Activated naive CD8-positive, alpha-beta T cell treated with anti-CD3 and anti-CD28 coated beads, Interleukin-2, amount 50 U/mL, for 24 hours (primary cell): ENCODE measurements at regions not wholly inside any gene's neighbourhood (a gene's known extent, or its start where the extent isn't known, plus 50 kb on each side); places are given as distances from the start of the nearest gene placed in this dataset.
"Not testable (repeated sequence)": the region's sequence is repeated elsewhere in the genome, so short reads cannot be mapped to it uniquely, and the experiment has no call there.

Source experiments
- ATAC-seq: fragments of 150-1000 bp; cut with Tn5 transposase; one replicate; pipeline ENCODE4 v1.10.0; 2021
- DNase-seq: peaks from one replicate; pipeline ENCODE4 v3.0.0; 2021
- H3K27ac Mint-ChIP-seq: one replicate; pipeline ENCODE4 v1.8.0; 2021; ENCODE audit warnings: mild to moderate bottlenecking, mixed read lengths
- H3K27me3 Mint-ChIP-seq: one replicate; pipeline ENCODE4 v1.8.0; 2021; ENCODE audit warnings: mixed read lengths
- H3K36me3 Mint-ChIP-seq: one replicate; pipeline ENCODE4 v1.8.0; 2021; ENCODE audit warnings: low read depth, mixed read lengths
- H3K4me1 Mint-ChIP-seq: one replicate; pipeline ENCODE4 v1.8.0; 2021; ENCODE audit warnings: mixed read lengths
- H3K4me3 Mint-ChIP-seq: one replicate; pipeline ENCODE4 v1.8.0; 2021; ENCODE audit warnings: mild to moderate bottlenecking, moderate library complexity, mixed read lengths
- H3K9me3 Mint-ChIP-seq: one replicate; pipeline ENCODE4 v1.8.0; 2021; ENCODE audit warnings: mixed read lengths

- no peak for ATAC-seq
- Mint-ChIP-seq H3K36me3 (no peaks in the 10 kb centered on the region), H3K4me3 (no peak overlapping the region), H3K4me1 (no peaks in the 10 kb centered on the region), H3K27ac (no peak overlapping the region), H3K27me3 (peaks cover 2% of the 10 kb centered on the region), H3K9me3 (no peaks in the 10 kb centered on the region)
- no peak for DNase-seq
These were observed 200.3 kb downstream of the KTN1 start for GRCh38 chr14:55780156-55780946.

DNA sequence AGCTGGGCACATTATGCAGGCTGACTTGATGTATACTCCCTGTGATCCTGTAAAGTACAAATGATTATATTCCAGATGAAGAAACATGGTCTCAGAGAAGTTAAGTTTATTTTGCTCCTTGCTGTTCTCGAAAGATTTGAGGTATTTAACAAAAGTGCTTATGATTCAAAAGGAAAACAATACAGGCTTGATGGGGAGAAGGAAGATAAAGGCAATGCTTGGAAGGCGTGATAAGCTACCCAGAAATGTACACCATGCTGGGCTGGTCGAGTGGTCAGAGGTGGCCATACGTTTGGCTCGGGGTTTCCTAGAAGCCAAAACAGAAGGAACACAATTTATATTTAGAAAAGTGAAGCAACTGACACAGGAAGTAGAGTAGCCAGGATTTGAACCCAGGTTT, 201.0 kb downstream of the KTN1 start:
- Mint-ChIP-seq H3K27me3 (peaks cover 2% of the 10 kb centered on the region), H3K9me3 (no peaks in the 10 kb centered on the region), H3K4me3 (no peak overlapping the region), H3K4me1 (no peaks in the 10 kb centered on the region), H3K27ac (no peak overlapping the region), H3K36me3 (no peaks in the 10 kb centered on the region)
- ATAC-seq = no peak
- no peak for DNase-seq

DNA sequence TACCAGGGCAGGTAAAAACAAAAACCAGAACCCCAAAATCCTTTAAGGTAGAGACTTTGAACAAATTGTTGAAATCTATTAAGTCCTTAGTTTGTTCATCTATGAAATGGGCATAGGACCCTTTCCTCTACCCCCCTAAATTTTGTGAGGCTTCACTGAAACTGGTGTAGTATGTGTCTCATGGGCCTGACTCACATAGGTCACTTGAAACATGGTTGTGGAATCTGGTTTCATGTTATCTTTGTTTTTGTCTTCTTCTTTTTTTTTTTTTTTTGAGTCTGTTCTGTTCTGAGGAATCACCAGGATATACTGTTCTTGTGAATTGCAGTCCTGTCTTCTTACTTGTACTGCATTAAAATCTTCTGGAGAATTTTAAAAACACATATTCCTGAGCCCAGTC, 202.2 kb downstream of the KTN1 start:
- DNase-seq = no peak

DNA sequence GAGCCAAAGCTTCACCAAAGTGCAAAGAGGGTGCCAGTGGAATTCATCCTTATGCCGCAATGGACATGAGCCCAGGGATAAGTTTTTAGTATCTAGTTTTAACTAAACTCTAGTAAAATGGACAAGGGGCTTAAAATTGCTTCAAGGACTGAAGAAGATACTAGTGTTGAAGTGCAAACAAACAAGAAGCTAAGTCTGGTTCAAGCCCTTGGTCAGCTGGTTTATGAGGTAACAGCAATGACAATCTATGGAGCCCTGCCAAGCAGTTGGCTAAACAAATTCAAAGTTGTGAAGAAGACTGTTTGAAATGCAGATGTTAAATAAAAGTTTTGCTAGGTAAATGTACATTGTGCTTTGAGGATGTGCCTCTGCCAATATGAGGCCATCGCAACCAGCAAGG, 209.4 kb downstream of the KTN1 start:
- ATAC-seq (no peak), DNase-seq (no peak)
- Mint-ChIP-seq H3K27ac (no peak overlapping the region), H3K27me3 (peaks cover 1% of the 10 kb centered on the region), H3K36me3 (no peaks in the 10 kb centered on the region), H3K9me3 (no peaks in the 10 kb centered on the region), H3K4me3 (no peak overlapping the region), H3K4me1 (no peaks in the 10 kb centered on the region)

More for the DNA sequence above, 202.2 kb downstream of the KTN1 start:
- Mint-ChIP-seq H3K4me1 (no peaks in the 10 kb centered on the region), H3K9me3 (no peaks in the 10 kb centered on the region), H3K27ac (no peak overlapping the region), H3K36me3 (no peaks in the 10 kb centered on the region), H3K4me3 (no peak overlapping the region), H3K27me3 (peaks cover 1% of the 10 kb centered on the region)
- ATAC-seq = no peak

- no peaks in the 10 kb centered on the region for H3K36me3 Mint-ChIP-seq
- no peak overlapping the region for H3K4me3 Mint-ChIP-seq
- H3K4me1 Mint-ChIP-seq = peaks cover 2% of the 10 kb centered on the region
- peaks cover 1% of the 10 kb centered on the region for H3K27me3 Mint-ChIP-seq
- peaks cover 2% of the 10 kb centered on the region for H3K9me3 Mint-ChIP-seq
- DNase-seq (no peak), ATAC-seq (peak; percentile 53)
- no peak overlapping the region for H3K27ac Mint-ChIP-seq
These were observed 214.9 kb downstream of the KTN1 start for GRCh38 chr14:55794655-55795595.

- H3K36me3 Mint-ChIP-seq, H3K4me3 Mint-ChIP-seq, DNase-seq, H3K4me1 Mint-ChIP-seq, ATAC-seq, H3K27ac Mint-ChIP-seq, H3K27me3 Mint-ChIP-seq, H3K9me3 Mint-ChIP-seq: not testable (repeated sequence)
These were observed 216.5 kb downstream of the KTN1 start for GRCh38 chr14:55796513-55796912.

DNA sequence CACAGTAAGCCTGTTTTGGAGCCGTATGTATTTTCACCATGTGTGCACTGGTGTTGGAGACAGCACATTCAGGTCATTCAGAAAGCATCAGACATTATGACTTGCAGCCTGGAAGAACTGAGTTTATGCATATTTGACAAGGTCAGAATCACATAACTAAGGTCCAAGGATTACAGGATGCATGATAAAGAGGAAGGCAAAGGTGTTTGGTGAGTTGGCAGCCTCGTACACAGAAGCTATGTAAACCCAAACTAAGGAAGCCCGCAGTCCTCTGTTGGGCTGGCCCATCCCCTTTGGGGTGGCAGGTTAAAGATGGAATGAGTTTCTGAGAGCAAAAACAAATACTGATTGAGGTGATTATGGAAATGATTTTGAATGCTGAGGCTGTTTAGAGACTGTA, 218.4 kb downstream of the KTN1 start:
- DNase-seq (no peak), ATAC-seq (no peak)
- no peaks in the 10 kb centered on the region for H3K27me3 Mint-ChIP-seq
- H3K4me1 Mint-ChIP-seq = peaks cover 9% of the 10 kb centered on the region
- H3K4me3 Mint-ChIP-seq = no peak overlapping the region
- H3K27ac Mint-ChIP-seq = no peak overlapping the region
- H3K36me3 Mint-ChIP-seq = no peaks in the 10 kb centered on the region
- H3K9me3 Mint-ChIP-seq = peaks cover 5% of the 10 kb centered on the region

GRCh38 chr14:55799508-55800095, 219.6 kb downstream of the KTN1 start:
- H3K27me3 Mint-ChIP-seq = no peaks in the 10 kb centered on the region
- H3K9me3 Mint-ChIP-seq = peaks cover 5% of the 10 kb centered on the region
- peaks cover 20% of the 10 kb centered on the region for H3K4me1 Mint-ChIP-seq
- ATAC-seq (no peak), DNase-seq (no peak)
- H3K36me3 Mint-ChIP-seq = no peaks in the 10 kb centered on the region
- no peak overlapping the region for H3K27ac Mint-ChIP-seq
- H3K4me3 Mint-ChIP-seq = no peak overlapping the region

DNA sequence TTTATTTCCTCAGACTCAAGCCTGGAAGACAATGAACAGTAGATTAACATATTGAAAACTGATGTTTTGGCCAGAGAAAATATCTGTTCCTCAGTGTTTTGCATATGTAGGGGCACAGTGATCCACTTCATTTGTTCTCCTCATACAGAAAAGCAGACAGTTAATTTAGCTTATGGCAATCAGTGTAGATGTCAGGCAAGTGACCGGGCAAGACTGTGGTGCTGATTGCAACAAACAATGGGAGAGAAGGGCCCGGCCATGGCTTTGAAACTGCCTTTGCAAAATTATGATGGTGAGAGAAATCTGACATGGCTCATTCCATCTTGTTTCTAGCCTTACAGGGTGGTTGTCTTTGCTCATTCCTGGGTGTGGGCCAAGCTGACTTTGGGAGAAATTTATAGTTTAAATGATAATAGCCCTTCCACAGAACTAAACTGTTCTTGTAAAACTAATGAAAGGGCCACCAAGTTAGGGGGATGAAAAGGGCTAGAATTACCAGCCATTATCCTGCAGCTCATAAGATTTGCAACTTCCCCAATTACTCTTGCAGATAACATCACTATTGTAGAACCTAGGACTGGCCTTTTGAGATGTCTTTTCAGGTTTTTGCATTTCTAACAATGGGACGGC, 220.3 kb downstream of the KTN1 start:
- Mint-ChIP-seq H3K4me1 (peaks cover 22% of the 10 kb centered on the region), H3K36me3 (no peaks in the 10 kb centered on the region), H3K27ac (no peak overlapping the region), H3K27me3 (no peaks in the 10 kb centered on the region), H3K9me3 (peaks cover 5% of the 10 kb centered on the region), H3K4me3 (no peak overlapping the region)
- DNase-seq (no peak), ATAC-seq (no peak)

GRCh38 chr14:55801121-55801520, 221.1 kb downstream of the KTN1 start:
- Mint-ChIP-seq H3K27ac (no peak overlapping the region), H3K4me1 (peaks cover 26% of the 10 kb centered on the region), H3K36me3 (no peaks in the 10 kb centered on the region)

GRCh38 chr14:55802986-55803872, 223.2 kb downstream of the KTN1 start:
- H3K9me3 Mint-ChIP-seq = peaks cover 15% of the 10 kb centered on the region
- H3K4me3 Mint-ChIP-seq = no peak overlapping the region
- H3K4me1 Mint-ChIP-seq = peaks cover 42% of the 10 kb centered on the region
- H3K27me3 Mint-ChIP-seq = no peaks in the 10 kb centered on the region
- peaks cover 6% of the 10 kb centered on the region for H3K36me3 Mint-ChIP-seq
- DNase-seq (no peak), ATAC-seq (peak; percentile 68)
- peak overlapping the region; percentile 32 for H3K27ac Mint-ChIP-seq

More at GRCh38 chr14:55801121-55801520, 221.1 kb downstream of the KTN1 start:
- ATAC-seq (no peak), DNase-seq (no peak)
- Mint-ChIP-seq H3K27me3 (no peaks in the 10 kb centered on the region), H3K9me3 (peaks cover 5% of the 10 kb centered on the region), H3K4me3 (no peak overlapping the region)

DNA sequence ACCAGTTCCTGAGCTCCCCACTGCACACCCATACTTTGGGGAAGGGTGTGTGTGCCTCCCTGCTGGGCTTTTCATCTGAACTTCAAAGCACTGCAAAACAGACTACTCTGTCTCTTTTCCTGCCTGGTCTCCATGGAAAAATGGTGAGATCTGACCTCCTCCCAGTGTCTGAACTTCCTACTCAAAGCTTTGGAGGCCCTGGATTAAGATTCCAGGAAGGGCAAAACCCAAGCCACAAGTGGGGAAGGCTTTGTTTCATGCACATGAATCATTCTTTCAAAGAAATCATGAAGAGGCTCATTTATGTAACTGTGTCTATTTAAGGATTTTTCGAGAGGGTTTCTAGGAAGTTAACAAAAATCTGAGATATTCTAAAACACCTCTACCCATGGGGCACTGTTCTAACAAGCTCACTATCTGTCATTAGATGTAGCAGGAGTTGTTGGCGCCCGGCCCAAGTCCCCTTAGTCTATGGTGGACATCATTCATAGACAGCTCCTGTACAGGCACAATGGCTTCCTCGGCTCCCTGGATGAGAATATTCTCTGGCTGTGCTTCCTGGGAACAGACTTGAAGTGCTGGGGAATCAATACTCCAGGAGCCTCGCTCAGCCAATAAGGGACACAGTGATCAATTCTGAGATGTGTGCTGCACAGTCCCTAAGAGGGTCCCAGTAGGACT, 224.0 kb downstream of the KTN1 start:
- H3K27ac Mint-ChIP-seq = no peak overlapping the region

DNA sequence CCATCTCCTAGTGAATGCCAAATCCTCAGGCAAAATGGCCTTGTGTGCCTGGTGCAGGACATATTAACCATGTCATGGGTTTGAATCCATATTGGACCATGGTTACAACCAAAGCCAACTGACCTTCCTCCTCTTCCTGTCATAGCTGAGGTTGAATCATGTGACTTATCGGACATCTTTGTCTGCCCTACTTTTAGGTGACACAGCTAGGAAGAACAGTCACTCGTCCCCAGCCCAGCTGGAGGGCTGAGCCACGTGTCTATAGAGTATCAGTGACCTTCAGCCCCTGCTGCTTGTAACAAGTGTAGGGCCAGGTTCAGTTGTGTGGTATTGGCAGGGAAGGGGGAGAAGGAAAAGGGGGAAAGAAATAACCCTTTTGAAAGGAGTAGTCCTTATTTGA, 225.2 kb downstream of the KTN1 start:
- Mint-ChIP-seq H3K4me3 (no peak overlapping the region), H3K36me3 (peaks cover 6% of the 10 kb centered on the region), H3K27ac (no peak overlapping the region), H3K4me1 (peaks cover 42% of the 10 kb centered on the region), H3K9me3 (peaks cover 10% of the 10 kb centered on the region), H3K27me3 (no peaks in the 10 kb centered on the region)
- ATAC-seq (no peak), DNase-seq (no peak)

More for the DNA sequence above, 224.0 kb downstream of the KTN1 start:
- H3K27me3 Mint-ChIP-seq = no peaks in the 10 kb centered on the region
- H3K4me3 Mint-ChIP-seq = no peak overlapping the region
- ATAC-seq (no peak), DNase-seq (no peak)
- H3K9me3 Mint-ChIP-seq = peaks cover 15% of the 10 kb centered on the region
- peaks cover 6% of the 10 kb centered on the region for H3K36me3 Mint-ChIP-seq
- peaks cover 42% of the 10 kb centered on the region for H3K4me1 Mint-ChIP-seq
